Cardiac muscle cell (in vitro differentiated cells and primary cell): ENCODE measurements at regions not wholly inside any gene's neighbourhood (a gene's known extent, or its start where the extent isn't known, plus 50 kb on each side); places are given as distances from the start of the nearest gene placed in this dataset.

Experiments used
- DNase-seq, 2 donors: peaks; one replicate each; pipeline versions ENCODE4 v3.0.0 to v3.0.0-alpha.2; 2010 to 2017; ENCODE audit warnings: low read depth in 1 of 2, low spot score in 1 of 2
- H3K27ac ChIP-seq: fragments of 200-600 bp; sonication (generic); 2 replicates; pipeline ENCODE4 v1.5.1; 2016
- H3K27me3 ChIP-seq: fragments of 200-600 bp; sonication (generic); 2 replicates; pipeline ENCODE4 v1.6.0; 2016; ENCODE audit warnings: control low read depth
- H3K36me3 ChIP-seq: fragments of 200-600 bp; sonication (generic); 2 replicates; pipeline ENCODE4 v1.5.1; 2016; ENCODE audit warnings: control low read depth
- H3K4me1 ChIP-seq: fragments of 200-600 bp; sonication (generic); 2 replicates; pipeline ENCODE4 v1.8.1; 2017; ENCODE audit warnings: low read depth, mild to moderate bottlenecking, mixed run types
- H3K4me3 ChIP-seq: fragments of 200-600 bp; sonication (generic); 2 replicates; pipeline ENCODE4 v1.5.1; 2016; ENCODE audit warnings: mild to moderate bottlenecking
- H3K9me3 ChIP-seq: fragments of 200-600 bp; sonication (generic); 2 replicates; pipeline ENCODE4 v1.5.1; 2017; ENCODE audit warnings: low read depth, mild to moderate bottlenecking, control low read depth
- CTCF ChIP-seq: IDR thresholded peaks from 2 replicates; pipeline ENCODE4 v1.5.1; 2012; ENCODE audit warnings: low read depth, mild to moderate bottlenecking, low read length

- TF ChIP-seq CTCF, result no peak
Measured at GRCh38 chr13:82827724-82828123, 1054.5 kb downstream of the SLITRK1 start.

GRCh38 chr13:82822935-82823334, 1059.3 kb downstream of the SLITRK1 start:
- Histone ChIP-seq H3K27me3 (no peaks in the 10 kb centered on the region), H3K4me3 (no peak overlapping the region), H3K4me1 (no peaks in the 10 kb centered on the region), H3K9me3 (no peaks in the 10 kb centered on the region), H3K36me3 (no peaks in the 10 kb centered on the region), H3K27ac (no peak overlapping the region)
- DNase-seq, result no peak
- TF ChIP-seq CTCF, result no peak

More at GRCh38 chr13:82827724-82828123, 1054.5 kb downstream of the SLITRK1 start:
- Histone ChIP-seq H3K4me1 (no peaks in the 10 kb centered on the region), H3K27ac (no peak overlapping the region), H3K4me3 (no peak overlapping the region), H3K27me3 (no peaks in the 10 kb centered on the region), H3K36me3 (no peaks in the 10 kb centered on the region), H3K9me3 (no peaks in the 10 kb centered on the region)
- no peak for DNase-seq

GRCh38 chr13:82817133-82817532, 1065.1 kb downstream of the SLITRK1 start:
- Histone ChIP-seq H3K4me3 (no peak overlapping the region), H3K27ac (no peak overlapping the region), H3K27me3 (no peaks in the 10 kb centered on the region), H3K36me3 (no peaks in the 10 kb centered on the region), H3K4me1 (no peaks in the 10 kb centered on the region), H3K9me3 (no peaks in the 10 kb centered on the region)
- no peak for DNase-seq
- no peak for TF ChIP-seq CTCF

GRCh38 chr13:82815791-82816190, 1066.5 kb downstream of the SLITRK1 start:
- H3K36me3 ChIP-seq, result no peaks in the 10 kb centered on the region
- H3K9me3 ChIP-seq, result no peaks in the 10 kb centered on the region
- H3K27ac ChIP-seq, result no peak overlapping the region
- TF ChIP-seq CTCF, result no peak
- H3K4me1 ChIP-seq, result no peaks in the 10 kb centered on the region
- no peak overlapping the region for H3K4me3 ChIP-seq
- DNase-seq, result no peak
- no peaks in the 10 kb centered on the region for H3K27me3 ChIP-seq

- H3K4me1 ChIP-seq, result no peaks in the 10 kb centered on the region
- DNase-seq, result peak in 1 of 2 donors; percentile 22
- H3K9me3 ChIP-seq, result no peaks in the 10 kb centered on the region
- H3K27ac ChIP-seq, result no peak overlapping the region
- no peaks in the 10 kb centered on the region for H3K36me3 ChIP-seq
- TF ChIP-seq CTCF, result no peak
- no peak overlapping the region for H3K4me3 ChIP-seq
- no peaks in the 10 kb centered on the region for H3K27me3 ChIP-seq
Measured at GRCh38 chr13:82803341-82803740, 1078.9 kb downstream of the SLITRK1 start.

- no peak for TF ChIP-seq CTCF
- no peaks in the 10 kb centered on the region for H3K4me1 ChIP-seq
- H3K9me3 ChIP-seq, result no peaks in the 10 kb centered on the region
- no peaks in the 10 kb centered on the region for H3K27me3 ChIP-seq
- peak in 1 of 2 donors; percentile 14 for DNase-seq
- H3K27ac ChIP-seq, result no peak overlapping the region
- H3K36me3 ChIP-seq, result no peaks in the 10 kb centered on the region
- no peak overlapping the region for H3K4me3 ChIP-seq
Measured at GRCh38 chr13:82802528-82802927, 1079.7 kb downstream of the SLITRK1 start.
